Adrenal gland (tissue), 5 donors: ENCODE measurements at regions not wholly inside any gene's neighbourhood (a gene's known extent, or its start where the extent isn't known, plus 50 kb on each side); places are given as distances from the start of the nearest gene placed in this dataset.

Experiments used
- CTCF ChIP-seq, 6 experiments: fragments of 450-650 bp in 4 of 6; fragments of 200-600 bp in 2 of 6; sonication (generic) in 1 of 6; IDR thresholded peaks; 1 replicate in 5 of 6; 2 replicates in 1 of 6; pipeline versions ENCODE4 v1.5.1 to v1.8.0; 2016 to 2021; ENCODE audit warnings: antibody characterized with exemption in 6 of 6, mild to moderate bottlenecking in 2 of 6, moderate library complexity in 1 of 6
- POLR2A ChIP-seq, 2 donors: fragments of 450-650 bp; IDR thresholded peaks; one replicate each; pipeline ENCODE4 v1.6.1; 2017; ENCODE audit warnings: antibody characterized with exemption in 2 of 2, mild to moderate bottlenecking in 2 of 2, moderate library complexity in 1 of 2
- donor health status: DM: no; HTN: no; CAD: no.

GRCh38 chr6:19635728-19636127 lies 201.4 kb upstream of the ID4 start:
- TF ChIP-seq CTCF (IDR thresholded peaks at IDR 0.05): no peak
- TF ChIP-seq POLR2A (IDR thresholded peaks at IDR 0.05): no peak
